GM19395 (cell line): ENCODE measurements at regions not wholly inside any gene's neighbourhood (a gene's known extent, or its start where the extent isn't known, plus 50 kb on each side); places are given as distances from the start of the nearest gene placed in this dataset.
"Not testable (repeated sequence)": the region's sequence is repeated elsewhere in the genome, so short reads cannot be mapped to it uniquely, and the experiment has no call there.

Source experiments
- ATAC-seq: cut with Tn5 transposase; IDR thresholded peaks from one replicate; pipeline ENCODE4 v1.9.1; 2021; ENCODE audit warnings: mild to moderate bottlenecking, moderate library complexity; ENCODE audit not compliant: unreplicated experiment

DNA sequence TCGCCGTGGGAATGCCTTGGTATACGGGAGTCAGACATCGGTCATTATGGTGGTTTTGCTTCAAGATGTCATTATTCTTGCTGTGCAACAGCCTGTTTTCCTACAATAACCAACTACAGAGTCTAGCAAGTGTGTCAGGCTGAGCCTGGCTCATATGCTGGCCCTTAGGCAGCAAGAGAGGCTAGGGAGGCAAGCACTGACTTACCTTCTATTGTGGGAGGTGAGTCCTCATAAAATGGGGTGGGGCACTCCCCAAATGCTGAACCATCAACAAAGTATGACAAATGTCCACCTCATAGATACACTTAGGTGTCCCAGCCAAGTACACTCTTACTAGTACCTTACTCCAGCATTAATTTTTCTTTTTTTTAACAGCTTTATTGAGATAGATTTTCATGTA lies 77.0 kb upstream of the ATL2 start:
- no peak for ATAC-seq

DNA sequence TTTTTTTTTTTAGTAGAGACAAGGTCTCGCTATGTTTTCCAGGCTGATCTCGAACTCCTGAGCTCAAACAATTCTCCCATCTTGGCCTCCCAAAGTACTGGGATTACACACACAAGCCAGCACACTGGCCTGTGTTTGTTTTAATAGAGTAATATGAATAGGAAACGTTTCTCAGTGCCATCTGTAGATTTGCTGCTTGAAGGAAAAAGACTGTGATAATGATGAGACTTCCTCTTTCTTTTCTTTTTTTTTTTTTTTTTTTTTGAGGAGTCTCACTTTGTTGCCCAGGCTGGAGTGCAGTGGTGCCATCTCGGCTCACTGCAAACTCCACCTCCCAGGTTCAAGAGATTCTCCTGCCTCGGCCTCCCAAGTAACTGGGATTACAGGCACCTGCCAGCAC lies 74.7 kb upstream of the ATL2 start:
- ATAC-seq: not testable (repeated sequence)

DNA sequence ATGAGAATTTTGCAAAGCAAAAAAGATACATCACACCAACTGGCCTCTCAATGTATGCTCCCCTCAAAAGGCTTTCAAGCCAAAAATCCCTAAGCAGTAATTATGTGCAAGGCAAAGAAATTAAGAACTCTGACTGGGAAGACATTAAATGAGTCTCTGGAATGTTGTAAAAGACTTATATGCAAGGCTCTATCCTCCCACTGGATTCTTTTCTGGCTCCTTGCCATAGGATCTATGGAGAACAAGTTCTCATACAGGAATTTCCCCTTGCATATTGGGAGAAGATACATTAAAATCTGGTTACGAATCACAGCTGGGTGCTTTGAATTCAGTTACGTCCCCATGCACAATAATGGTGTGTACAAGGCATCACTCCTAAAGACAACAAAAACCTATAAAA lies 73.4 kb upstream of the ATL2 start:
- no peak for ATAC-seq

DNA sequence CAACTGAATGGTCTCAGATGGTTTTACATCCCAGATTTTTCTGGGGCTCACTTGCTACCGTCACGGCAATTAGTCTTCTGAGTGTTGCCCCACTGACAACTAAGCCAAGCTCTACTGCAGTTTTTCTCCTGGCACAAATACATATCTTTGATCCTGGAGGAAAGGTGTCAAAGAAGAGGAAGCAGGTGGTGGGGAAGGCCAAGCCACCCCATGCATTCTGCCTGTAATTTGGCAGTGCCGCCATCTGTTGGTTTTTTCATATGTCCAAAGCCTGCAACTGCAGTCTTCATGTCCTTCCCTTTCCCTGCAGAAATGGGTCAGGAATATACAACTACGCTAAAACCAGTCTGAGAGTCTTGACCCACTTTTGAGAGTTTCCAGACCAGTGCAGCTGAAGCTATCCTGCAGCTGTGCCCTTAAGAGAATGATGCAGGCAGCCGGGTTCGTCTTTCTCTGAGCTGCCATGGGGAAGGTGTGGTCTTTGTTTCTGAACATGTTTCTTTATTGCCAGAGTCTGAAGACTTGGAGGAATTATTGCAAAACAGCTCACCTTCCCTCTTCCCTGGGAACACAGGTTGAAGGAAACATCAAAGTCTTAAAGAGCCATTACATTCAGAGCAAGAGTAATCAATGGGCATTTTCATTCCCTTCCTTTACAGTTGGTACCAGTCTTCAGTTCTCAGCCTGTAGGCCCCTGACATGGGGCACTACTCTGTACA lies 71.8 kb upstream of the ATL2 start:
- no peak for ATAC-seq

DNA sequence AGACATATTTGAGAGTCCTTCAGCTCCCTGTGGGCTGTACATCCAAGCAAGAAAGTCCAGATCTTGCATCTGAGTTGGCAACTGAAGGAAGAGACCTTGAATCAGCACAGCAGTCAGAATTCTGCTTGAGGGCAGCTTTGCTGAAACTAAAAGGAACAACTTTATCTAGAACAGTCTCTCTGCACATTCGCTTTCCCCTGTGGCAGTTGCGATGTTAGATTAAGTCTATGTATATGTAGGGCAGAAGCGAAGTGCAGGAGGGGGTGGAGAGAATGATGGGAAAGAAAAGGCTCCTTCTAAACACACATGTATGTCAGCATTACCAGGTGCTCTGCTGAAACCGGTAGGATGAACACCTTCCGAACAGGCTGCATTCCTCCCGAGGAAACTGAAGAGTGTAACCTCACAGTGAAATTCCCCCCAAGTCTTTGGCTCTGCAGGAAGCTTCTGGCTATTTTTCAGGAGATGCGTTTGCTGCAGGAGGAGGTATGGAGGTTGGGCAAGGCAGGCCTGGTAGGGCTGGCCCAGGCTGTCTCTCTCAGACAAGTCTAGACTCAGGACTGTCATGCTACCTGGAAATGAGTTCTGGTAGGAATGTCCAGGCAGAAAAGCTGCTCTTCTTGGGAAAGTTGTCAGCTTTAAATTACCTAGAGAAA lies 70.0 kb upstream of the ATL2 start:
- ATAC-seq: no peak

DNA sequence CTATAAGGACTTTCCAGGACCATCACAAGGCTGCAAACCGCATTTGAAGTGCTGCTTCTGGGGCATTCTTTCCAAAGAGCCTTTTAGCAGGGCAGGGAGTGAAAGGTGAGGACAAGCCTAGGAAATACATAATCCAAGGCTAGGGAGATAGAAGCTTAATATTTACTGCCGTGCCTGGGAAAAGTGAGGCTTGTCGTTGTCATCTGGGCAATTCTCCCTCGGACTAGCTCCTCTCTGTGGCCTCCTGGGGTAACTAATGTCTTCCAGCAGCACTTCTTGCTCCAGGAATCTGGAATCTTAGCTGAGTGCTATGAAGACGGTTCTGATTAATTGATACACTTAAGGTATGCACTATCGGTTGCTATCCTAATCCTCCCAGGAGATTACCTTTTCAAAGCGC lies 69.3 kb upstream of the ATL2 start:
- no peak for ATAC-seq

DNA sequence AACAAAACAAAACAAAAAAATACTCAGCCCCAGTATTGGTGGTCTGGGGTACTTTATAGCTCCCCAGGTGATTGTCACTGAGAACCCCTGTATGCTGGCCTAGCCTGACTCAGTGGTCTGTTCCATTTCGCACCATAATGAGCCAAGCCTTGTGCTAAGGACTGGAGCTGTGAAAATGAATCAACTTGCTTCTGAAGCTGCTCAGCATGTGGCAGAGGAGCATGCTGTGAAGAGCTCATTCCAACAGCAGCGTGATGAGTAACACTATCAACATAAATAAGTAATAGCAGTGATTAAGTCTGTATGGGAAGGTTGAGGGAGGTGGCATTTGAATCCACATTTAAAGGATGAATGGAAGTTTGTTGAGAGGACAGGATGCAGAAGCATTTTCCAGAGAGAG lies 67.2 kb upstream of the ATL2 start:
- no peak for ATAC-seq

DNA sequence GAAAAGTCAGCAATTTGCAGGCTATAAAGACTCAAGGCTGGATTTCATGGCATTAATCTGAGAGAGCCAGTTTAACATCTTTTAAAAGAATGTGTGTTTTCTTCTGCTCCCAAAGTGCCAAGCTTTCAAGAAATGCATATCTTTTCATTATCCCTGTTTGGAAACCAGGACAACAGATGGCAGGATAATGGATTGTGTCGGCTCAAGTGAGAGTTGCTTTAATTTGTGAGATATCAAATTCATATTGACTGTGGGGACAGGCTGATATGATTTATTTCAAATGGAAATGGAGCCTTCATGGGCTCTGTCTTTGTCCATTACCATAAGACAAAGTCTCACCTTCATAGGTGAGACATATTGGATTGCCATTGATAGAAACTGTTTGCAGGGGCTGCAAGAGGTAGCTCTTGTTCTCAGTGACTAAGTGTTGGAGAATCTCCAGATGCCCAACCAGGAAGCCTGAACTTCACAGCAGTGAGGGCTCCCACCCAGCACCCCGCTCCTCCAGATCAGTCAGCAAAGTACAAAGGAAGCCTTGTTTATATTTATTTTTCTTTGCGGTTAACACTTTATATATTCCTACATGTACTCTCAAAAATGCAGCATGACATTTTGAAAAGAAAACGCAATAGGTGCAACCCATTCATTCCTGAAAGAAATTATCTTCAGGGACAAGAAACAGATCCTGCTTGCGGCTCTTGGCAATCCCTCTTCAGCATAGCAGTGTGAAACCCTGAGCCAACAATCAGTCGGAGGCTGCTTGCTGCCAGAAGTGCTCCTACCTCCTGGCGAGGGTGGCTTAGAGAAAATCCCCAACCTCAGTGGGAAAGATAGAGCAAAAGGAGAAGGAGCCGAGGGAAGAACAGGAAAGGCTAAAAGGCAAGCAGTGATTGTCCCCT lies 65.8 kb upstream of the ATL2 start:
- ATAC-seq: no peak

DNA sequence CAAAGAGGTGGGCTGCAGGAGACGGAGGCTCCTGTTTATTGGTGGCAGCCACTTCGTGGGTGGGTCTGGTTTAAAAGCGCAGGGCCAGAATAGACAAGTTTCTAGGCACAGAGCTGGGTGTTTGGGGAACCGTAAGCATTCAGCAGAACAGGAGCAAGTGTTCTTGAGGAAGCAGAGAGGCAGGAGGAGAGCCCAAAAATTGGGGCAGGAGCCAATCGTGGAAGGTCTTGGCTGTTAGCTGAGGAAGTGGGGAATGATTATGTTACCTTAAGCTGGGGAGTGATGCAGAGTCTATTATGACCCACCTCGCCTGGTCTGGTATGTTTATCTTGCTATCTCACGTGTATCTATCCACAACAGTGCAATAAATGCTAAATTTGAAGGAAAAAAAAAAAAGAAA lies 64.3 kb upstream of the ATL2 start:
- ATAC-seq: no peak

DNA sequence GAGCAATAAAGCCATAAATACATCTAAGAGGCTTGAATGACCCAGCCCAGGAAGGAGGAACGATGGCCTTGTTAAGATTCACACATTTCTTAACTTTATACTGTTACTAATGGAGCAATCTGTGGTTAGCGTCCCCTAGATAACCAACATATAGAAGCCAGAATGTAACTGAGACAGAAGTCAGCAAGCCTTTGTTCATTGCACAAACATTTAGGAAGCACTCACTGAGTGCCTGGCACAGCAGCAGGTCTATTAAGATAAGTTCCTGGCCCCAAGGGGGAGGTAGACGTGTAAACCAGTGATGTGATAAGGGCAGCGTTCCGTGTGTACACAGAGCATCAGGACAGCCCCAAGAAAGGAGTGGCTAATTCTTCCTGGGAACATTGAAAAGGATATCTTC lies 63.6 kb upstream of the ATL2 start:
- no peak for ATAC-seq

DNA sequence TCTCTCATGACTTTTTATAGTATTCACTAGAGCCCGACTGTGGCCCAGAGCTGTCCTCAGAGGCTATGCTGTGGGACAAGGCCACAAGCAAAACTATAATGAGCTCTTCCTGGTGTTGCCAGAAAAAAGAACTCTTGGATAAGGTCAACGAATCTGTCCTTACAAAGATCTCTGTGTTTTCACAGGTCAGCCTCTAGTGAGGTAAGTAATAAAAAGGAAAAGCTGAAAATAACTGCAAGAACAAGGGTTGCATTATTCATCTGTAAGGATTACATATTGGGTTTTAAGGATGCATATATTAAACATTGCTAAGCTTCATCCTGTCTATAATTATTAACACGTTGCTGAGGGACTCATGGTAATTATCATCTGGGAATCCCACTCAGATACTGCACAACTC lies 62.8 kb upstream of the ATL2 start:
- no peak for ATAC-seq

DNA sequence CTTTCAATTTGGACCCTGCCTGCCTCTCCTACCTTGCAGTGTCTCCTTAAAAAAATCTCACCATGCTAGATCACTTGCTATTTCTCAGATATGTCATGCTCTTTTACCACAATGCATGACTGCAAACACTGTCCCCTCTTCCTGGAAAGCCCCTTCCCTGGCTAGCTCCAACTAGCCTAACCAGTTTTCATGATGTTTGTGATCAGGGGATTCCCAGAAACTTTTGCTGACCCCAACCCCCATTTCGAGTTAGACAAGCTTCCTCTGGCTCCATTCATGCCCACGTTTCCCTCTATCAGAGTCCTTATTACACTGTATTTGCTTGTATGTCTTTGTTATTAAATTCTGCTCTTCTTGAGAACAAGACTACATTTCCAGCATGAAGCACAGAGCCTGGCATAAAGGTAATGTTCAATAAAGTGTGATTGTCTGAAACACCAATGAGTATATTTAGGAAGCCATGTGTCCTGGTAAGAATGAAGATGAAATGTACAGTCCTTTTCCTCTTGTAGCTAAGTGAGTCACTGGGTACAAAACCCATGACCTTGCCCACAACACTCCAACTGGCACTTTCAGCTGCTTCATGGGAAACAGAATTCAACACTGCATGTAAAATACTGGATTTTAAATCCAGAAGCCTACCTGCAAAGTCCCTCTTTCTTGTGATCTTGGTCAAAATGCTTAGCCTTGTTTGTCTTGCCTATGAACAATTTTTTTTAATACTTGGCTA lies 62.0 kb upstream of the ATL2 start:
- ATAC-seq: no peak

DNA sequence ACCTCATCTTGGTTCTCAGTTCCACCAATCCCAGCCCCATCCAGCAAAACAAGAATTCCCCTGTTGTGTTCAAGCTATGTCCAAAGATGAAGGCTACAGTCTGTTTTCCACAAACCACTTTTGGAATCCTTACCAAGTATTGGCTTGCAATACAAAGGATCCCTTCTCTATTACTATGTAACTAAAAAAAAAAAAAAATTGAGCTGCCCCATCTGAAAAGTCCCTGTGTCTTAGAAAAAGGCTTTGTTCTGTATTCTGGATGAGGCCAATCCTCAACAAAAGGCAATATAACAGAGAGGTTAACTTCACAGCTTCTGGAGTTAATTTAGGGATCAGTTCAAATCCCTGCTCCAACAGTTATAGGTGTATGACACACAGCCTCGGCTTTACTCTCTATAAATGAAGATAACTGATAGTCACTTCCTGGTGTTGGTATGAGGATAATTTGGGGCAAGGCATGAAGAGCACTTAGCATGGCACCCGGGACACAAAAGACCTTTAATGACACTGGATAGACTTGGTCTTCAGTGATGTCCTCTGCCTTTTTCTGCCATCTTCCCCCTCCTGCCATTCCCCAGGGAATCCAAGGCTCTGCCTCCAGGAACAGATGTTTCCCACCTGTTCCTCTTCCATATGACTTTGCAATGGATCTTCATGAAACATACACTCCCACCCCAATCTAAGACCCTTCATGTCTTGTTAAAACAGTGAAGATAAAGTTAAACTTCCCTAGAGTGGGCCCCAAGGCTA lies 61.2 kb upstream of the ATL2 start:
- ATAC-seq: no peak

DNA sequence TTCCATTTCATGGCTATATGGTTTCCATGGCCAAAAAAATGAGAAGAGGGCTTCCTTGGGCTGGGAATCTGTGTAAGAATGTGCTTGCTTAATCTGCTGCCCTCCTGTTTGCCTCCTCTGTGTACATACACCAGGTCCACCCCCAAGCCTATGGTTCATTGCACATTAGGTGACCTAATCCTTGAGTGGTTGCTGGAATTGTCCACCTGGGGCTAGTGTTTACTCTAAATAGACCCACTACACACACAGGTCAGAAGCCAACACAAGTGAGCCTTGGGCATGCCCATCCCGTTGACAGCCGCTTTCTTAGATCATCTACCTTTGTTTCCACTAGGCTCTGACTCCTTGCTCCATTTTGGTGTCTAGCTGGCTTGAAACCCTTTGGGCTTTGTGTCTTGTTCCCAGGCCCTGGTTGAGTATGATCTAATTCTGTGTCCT lies 59.2 kb upstream of the ATL2 start:
- no peak for ATAC-seq

DNA sequence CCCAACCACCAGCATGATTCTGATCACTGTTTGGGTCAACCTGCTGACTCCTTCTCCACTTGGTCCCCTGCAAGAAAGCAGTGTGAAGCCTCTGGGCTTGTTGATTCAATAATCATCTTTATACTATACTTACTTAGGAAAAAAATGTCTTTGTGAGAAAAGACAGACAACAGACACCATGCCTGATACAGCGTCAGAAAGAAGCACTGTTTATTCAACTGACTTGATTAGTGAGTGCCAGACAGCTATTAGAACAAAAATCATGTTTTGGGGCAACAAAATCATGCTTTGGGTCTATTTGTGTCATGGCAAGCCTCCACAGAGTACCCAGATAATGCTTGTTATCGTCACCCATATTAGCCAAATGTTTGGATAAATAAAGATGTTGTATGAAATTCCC lies 58.7 kb upstream of the ATL2 start:
- ATAC-seq: no peak

DNA sequence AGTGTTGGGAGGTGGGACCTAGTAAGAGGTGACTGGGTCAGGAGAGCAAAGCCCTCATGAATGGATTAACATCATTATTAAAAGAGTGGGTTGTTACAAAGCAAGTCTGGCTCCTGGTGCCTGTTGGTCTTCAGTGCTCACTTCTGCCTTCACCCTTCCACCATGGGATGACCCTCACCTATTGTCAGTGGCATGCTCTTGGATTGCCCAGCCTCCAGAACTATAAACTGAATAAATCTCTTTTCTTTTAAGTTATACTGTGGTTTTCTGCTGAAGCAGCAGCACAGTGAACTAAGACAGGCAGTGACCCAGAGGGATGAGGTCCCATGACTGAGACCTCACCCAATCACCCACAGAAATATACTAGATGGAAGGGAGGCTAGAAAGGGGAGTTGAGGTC lies 57.5 kb upstream of the ATL2 start:
- ATAC-seq: no peak

DNA sequence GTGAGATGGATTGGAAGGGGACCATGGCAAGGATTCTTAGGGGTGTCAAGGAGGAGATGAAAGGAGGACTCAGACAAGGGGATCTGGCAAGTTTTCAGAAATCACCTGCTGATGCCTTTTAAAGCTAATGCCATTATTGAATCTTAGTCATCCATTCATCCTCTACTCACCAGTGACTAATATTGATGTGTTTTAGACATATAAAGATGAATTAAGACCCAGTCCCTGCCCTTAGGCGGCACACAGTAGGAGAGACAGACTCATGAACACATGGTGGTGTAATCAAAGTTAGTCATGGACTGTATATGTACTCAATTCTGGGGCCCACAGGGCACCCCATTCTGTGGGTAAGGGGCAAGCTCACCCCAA lies 56.5 kb upstream of the ATL2 start:
- no peak for ATAC-seq

DNA sequence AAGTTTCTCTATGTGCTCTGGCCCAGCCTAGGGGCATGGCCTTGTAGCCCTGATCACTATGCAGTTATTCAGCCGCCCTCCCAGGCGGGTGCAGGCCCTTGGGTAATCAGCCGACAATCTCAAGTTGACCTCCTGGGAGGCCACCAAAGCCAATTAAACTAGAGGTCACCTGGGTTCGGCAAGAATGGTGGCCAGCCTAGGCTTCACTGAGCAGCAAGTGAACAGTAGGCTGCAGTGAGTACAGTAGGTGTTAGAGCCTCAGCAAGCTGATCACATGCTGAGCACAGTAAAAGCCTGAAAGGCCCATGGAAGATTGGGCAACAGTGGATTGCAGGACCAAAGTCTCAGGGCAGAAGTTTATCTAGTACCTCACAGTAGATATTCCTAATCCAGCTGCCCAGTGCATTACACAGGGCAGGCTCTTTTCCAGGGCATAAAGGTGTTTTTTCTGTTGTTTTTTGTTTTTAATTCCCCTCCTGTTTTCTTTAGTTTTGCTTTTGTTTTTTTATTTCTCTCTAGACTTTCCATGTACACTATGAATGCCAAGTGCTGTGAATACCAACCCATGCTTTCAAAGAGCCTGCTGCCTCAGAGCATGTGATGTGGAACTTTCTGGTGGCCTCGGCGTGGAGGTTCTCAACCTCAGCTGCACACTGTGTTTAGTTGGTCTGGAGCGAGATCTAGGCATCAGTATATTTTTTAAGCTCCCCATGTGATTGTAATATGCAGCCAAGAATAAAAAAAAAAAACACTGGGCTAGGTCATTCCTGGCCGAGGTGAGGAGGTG lies 55.9 kb upstream of the ATL2 start:
- no peak for ATAC-seq

DNA sequence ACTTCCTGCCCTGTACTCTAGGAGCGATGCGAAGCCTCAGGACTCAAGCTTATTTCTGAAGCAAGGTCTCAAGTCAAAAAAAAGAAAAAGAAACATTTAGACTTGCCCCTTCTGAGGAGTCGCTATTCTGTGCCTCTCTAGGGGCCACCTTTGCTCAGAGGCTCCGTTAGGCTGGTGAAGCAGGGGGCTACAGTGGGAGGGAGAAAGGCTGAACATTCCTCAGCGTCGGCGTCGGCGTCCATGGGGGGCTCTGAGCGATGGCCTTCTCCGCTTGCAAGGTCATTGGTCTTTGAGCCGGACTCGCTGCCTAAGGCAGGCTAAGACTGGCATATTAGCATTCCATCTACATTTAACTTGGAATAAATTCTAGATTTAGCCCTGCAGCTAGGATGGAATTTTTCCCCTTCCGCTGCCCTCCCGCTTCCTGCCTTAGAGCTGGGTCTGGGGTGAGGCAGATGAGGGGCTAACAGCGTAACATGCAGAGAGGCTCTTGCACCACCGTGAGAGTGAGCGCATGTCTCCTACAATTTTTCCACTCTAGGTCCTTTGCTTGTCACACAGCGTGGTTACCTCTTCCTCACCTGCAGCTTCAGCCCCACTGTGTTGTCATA lies 53.6 kb upstream of the ATL2 start:
- no peak for ATAC-seq
